ENCODE measurements at regions not wholly inside any gene's neighbourhood (a gene's known extent, or its start where the extent isn't known, plus 50 kb on each side); places are given as distances from the start of the nearest gene placed in this dataset.

GRCh38 chr2:186105016-186105724, 366.6 kb downstream of the FSIP2 start:
- in situ Hi-C loops (cut with HindIII; ENCODE audit: low sequenced_read_pairs) = no loop called here
- TF ChIP-seq CTCF (IDR thresholded peaks at IDR 0.05; ENCODE audit: low read depth, low read length) = no peak
- no peak for DNase-seq (ENCODE audit: low read depth, low spot score)
- no peak overlapping the region for H3K4me3 ChIP-seq (ENCODE audit: low read depth, low read length)

GRCh38 chr2:186108470-186108869, 369.9 kb downstream of the FSIP2 start:
- no peak for TF ChIP-seq CTCF (IDR thresholded peaks at IDR 0.05; ENCODE audit: low read depth, low read length)
- in situ Hi-C loops (cut with HindIII; ENCODE audit: low sequenced_read_pairs) = no loop called here
- H3K4me3 ChIP-seq (ENCODE audit: low read depth, low read length) = no peak overlapping the region
- no peak for DNase-seq (ENCODE audit: low read depth, low spot score)

GRCh38 chr2:186113284-186113683, 372.8 kb upstream of the ZC3H15 start:
- H3K4me3 ChIP-seq (ENCODE audit: low read depth, low read length) = no peak overlapping the region
- no peak for DNase-seq (ENCODE audit: low read depth, low spot score)
- in situ Hi-C loops (cut with HindIII; ENCODE audit: low sequenced_read_pairs) = no loop called here
- TF ChIP-seq CTCF (IDR thresholded peaks at IDR 0.05; ENCODE audit: low read depth, low read length) = no peak

- in situ Hi-C loops (cut with HindIII; ENCODE audit: low sequenced_read_pairs) = no loop called here
- TF ChIP-seq CTCF (IDR thresholded peaks at IDR 0.05; ENCODE audit: low read depth, low read length) = no peak
- DNase-seq (ENCODE audit: low read depth, low spot score) = peak; percentile 14
- H3K4me3 ChIP-seq (ENCODE audit: low read depth, low read length) = no peak overlapping the region
These were observed 360.9 kb upstream of the ZC3H15 start for GRCh38 chr2:186125156-186125555.

- H3K4me3 ChIP-seq (ENCODE audit: low read depth, low read length) = no peak overlapping the region
- no peak for TF ChIP-seq CTCF (IDR thresholded peaks at IDR 0.05; ENCODE audit: low read depth, low read length)
- in situ Hi-C loops (cut with HindIII; ENCODE audit: low sequenced_read_pairs) = no loop called here
- DNase-seq (ENCODE audit: low read depth, low spot score) = no peak
These were observed 360.4 kb upstream of the ZC3H15 start for GRCh38 chr2:186125625-186126024.

GRCh38 chr2:186126181-186126580, 359.9 kb upstream of the ZC3H15 start:
- TF ChIP-seq CTCF (IDR thresholded peaks at IDR 0.05; ENCODE audit: low read depth, low read length) = no peak
- no peak overlapping the region for H3K4me3 ChIP-seq (ENCODE audit: low read depth, low read length)
- DNase-seq (ENCODE audit: low read depth, low spot score) = no peak
- in situ Hi-C loops (cut with HindIII; ENCODE audit: low sequenced_read_pairs) = no loop called here
